AG09319 (cell line): ENCODE measurements at regions not wholly inside any gene's neighbourhood (a gene's known extent, or its start where the extent isn't known, plus 50 kb on each side); places are given as distances from the start of the nearest gene placed in this dataset.

ENCODE experiments used
- DNase-seq: peaks from one replicate; pipeline ENCODE4 v3.0.0-alpha.2; 2010; ENCODE audit warnings: low read depth; ENCODE audit errors: extremely low read depth
- CTCF ChIP-seq: IDR thresholded peaks from 2 replicates; pipeline ENCODE4 v1.5.1; 2011; ENCODE audit warnings: low read depth, mild to moderate bottlenecking, inconsistent platforms, low read length, moderate library complexity

GRCh38 chr12:116478243-116478773 is 80.9 kb upstream of the MAP1LC3B2 start:
- no peak for DNase-seq
- TF ChIP-seq CTCF: no peak

GRCh38 chr12:116480210-116480810 is 78.9 kb upstream of the MAP1LC3B2 start:
- no peak for DNase-seq
- no peak for TF ChIP-seq CTCF

GRCh38 chr12:116481726-116482125 is 77.5 kb upstream of the MAP1LC3B2 start:
- TF ChIP-seq CTCF: no peak

GRCh38 chr12:116482179-116482578 is 77.0 kb upstream of the MAP1LC3B2 start:
- no peak for DNase-seq
- no peak for TF ChIP-seq CTCF

More at GRCh38 chr12:116481726-116482125, 77.5 kb upstream of the MAP1LC3B2 start:
- no peak for DNase-seq

GRCh38 chr12:116482859-116483258 is 76.3 kb upstream of the MAP1LC3B2 start:
- DNase-seq: no peak
- TF ChIP-seq CTCF: no peak

- DNase-seq: no peak
- no peak for TF ChIP-seq CTCF
These were observed 75.0 kb upstream of the MAP1LC3B2 start for GRCh38 chr12:116483959-116484750.

- TF ChIP-seq CTCF: no peak
- no peak for DNase-seq
These were observed 74.4 kb upstream of the MAP1LC3B2 start for GRCh38 chr12:116484807-116485206.
